RWPE2 (cell line): ENCODE measurements at regions not wholly inside any gene's neighbourhood (a gene's known extent, or its start where the extent isn't known, plus 50 kb on each side); places are given as distances from the start of the nearest gene placed in this dataset.

ENCODE experiments used
- ATAC-seq: fragments of 200-7000 bp; cut with Tn5 transposase; 3 replicates; pipeline ENCODE4 v1.9.1; 2021; ENCODE audit warnings: low read depth
- DNase-seq: peaks from one replicate; pipeline ENCODE4 v3.0.0-alpha.2; 2020; ENCODE audit warnings: low spot score
- H3K27ac ChIP-seq: fragments of 450-650 bp; 2 replicates; pipeline ENCODE4 v1.5.1; 2017; ENCODE audit warnings: mild to moderate bottlenecking; ENCODE audit not compliant: poor library complexity, severe bottlenecking
- H3K27me3 ChIP-seq: fragments of 250-450 bp; sonication (Bioruptor Pico); 2 replicates; pipeline ENCODE4 v1.5.1; 2021; ENCODE audit warnings: mild to moderate bottlenecking, moderate library complexity; ENCODE audit not compliant: insufficient read depth, poor library complexity, severe bottlenecking
- H3K36me3 ChIP-seq: fragments of 250-450 bp; sonication (Bioruptor Pico); 2 replicates; pipeline ENCODE4 v1.5.1; 2020; ENCODE audit warnings: low read depth, mild to moderate bottlenecking, moderate library complexity
- H3K4me1 ChIP-seq: fragments of 250-450 bp; sonication (Bioruptor Pico); 2 replicates; pipeline ENCODE4 v1.5.1; 2021; ENCODE audit warnings: mild to moderate bottlenecking, moderate library complexity; ENCODE audit not compliant: insufficient read depth, poor library complexity, severe bottlenecking
- H3K4me3 ChIP-seq: fragments of 250-450 bp; sonication (Bioruptor Pico); 2 replicates; pipeline ENCODE4 v1.5.1; 2021; ENCODE audit warnings: mild to moderate bottlenecking, moderate library complexity; ENCODE audit not compliant: severe bottlenecking
- H3K9me3 ChIP-seq: fragments of 250-450 bp; sonication (Bioruptor Pico); 2 replicates; pipeline ENCODE4 v1.5.1; 2021; ENCODE audit warnings: mild to moderate bottlenecking, moderate library complexity; ENCODE audit not compliant: severe bottlenecking
- CTCF ChIP-seq: fragments of 450-650 bp; IDR thresholded peaks from one replicate; pipeline ENCODE4 v1.5.1; 2017; ENCODE audit warnings: mild to moderate bottlenecking, moderate library complexity; ENCODE audit not compliant: poor library complexity, severe bottlenecking

- peaks cover 4% of the 10 kb centered on the region for H3K4me1 ChIP-seq
- no peak for TF ChIP-seq CTCF
- no peak overlapping the region for H3K27ac ChIP-seq
- no peaks in the 10 kb centered on the region for H3K36me3 ChIP-seq
- H3K4me3 ChIP-seq: no peak overlapping the region
- H3K9me3 ChIP-seq: no peaks in the 10 kb centered on the region
- H3K27me3 ChIP-seq: no peaks in the 10 kb centered on the region
- DNase-seq (no peak), ATAC-seq (no peak)
These were observed 115.7 kb upstream of the ATP1A1 start for GRCh38 chr1:116257341-116257767.

- DNase-seq (no peak), ATAC-seq (no peak)
- Histone ChIP-seq H3K4me1 (peaks cover 4% of the 10 kb centered on the region), H3K9me3 (no peaks in the 10 kb centered on the region), H3K36me3 (no peaks in the 10 kb centered on the region), H3K27ac (no peak overlapping the region), H3K4me3 (no peak overlapping the region), H3K27me3 (no peaks in the 10 kb centered on the region)
- no peak for TF ChIP-seq CTCF
These were observed 115.2 kb upstream of the ATP1A1 start for GRCh38 chr1:116257836-116258235.

- ATAC-seq (no peak), DNase-seq (no peak)
- TF ChIP-seq CTCF: no peak
- H3K27me3 ChIP-seq: no peaks in the 10 kb centered on the region
- no peak overlapping the region for H3K4me3 ChIP-seq
- peaks cover 4% of the 10 kb centered on the region for H3K4me1 ChIP-seq
- no peaks in the 10 kb centered on the region for H3K36me3 ChIP-seq
- H3K27ac ChIP-seq: no peak overlapping the region
- no peaks in the 10 kb centered on the region for H3K9me3 ChIP-seq
These were observed 114.2 kb upstream of the ATP1A1 start for GRCh38 chr1:116258668-116259419.

GRCh38 chr1:116259663-116260062 lies 113.4 kb upstream of the ATP1A1 start:
- DNase-seq: no peak
- TF ChIP-seq CTCF: no peak
- H3K4me1 ChIP-seq: peaks cover 4% of the 10 kb centered on the region

GRCh38 chr1:116260115-116260514 lies 112.9 kb upstream of the ATP1A1 start:
- no peaks in the 10 kb centered on the region for H3K27me3 ChIP-seq
- TF ChIP-seq CTCF: no peak
- no peak for ATAC-seq

More at GRCh38 chr1:116259663-116260062, 113.4 kb upstream of the ATP1A1 start:
- Histone ChIP-seq H3K9me3 (no peaks in the 10 kb centered on the region), H3K27me3 (no peaks in the 10 kb centered on the region), H3K36me3 (no peaks in the 10 kb centered on the region), H3K4me3 (no peak overlapping the region), H3K27ac (no peak overlapping the region)
- ATAC-seq: no peak

More at GRCh38 chr1:116260115-116260514, 112.9 kb upstream of the ATP1A1 start:
- no peaks in the 10 kb centered on the region for H3K9me3 ChIP-seq
- H3K4me3 ChIP-seq: no peak overlapping the region
- no peaks in the 10 kb centered on the region for H3K4me1 ChIP-seq
- H3K27ac ChIP-seq: no peak overlapping the region
- no peaks in the 10 kb centered on the region for H3K36me3 ChIP-seq
- no peak for DNase-seq
